Upper lobe of left lung (tissue), 6 donors: ENCODE measurements at regions not wholly inside any gene's neighbourhood (a gene's known extent, or its start where the extent isn't known, plus 50 kb on each side); places are given as distances from the start of the nearest gene placed in this dataset.

ENCODE experiments used
- ATAC-seq, 2 donors: fragments of 200-7000 bp; cut with Tn5 transposase; one replicate each; pipeline ENCODE4 v1.9.1; 2022; ENCODE audit warnings: mild to moderate bottlenecking in 2 of 2, moderate library complexity in 2 of 2; ENCODE audit not compliant: low FRiP score in 2 of 2
- DNase-seq, 2 donors: peaks; one replicate each; pipeline ENCODE4 v3.0.0-alpha.2; 2019 to 2020
- H3K27ac ChIP-seq, 4 donors: fragments of 200-600 bp; sonication (generic); one replicate each; pipeline ENCODE4 v1.5.1; 2016 to 2019
- H3K27me3 ChIP-seq, 4 donors: fragments of 200-600 bp; sonication (generic); one replicate each; pipeline ENCODE4 v1.5.1; 2017 to 2019
- H3K36me3 ChIP-seq, 4 donors: fragments of 200-600 bp; sonication (generic); one replicate each; pipeline ENCODE4 v1.5.1; 2016 to 2019
- H3K4me1 ChIP-seq, 4 donors: fragments of 200-600 bp; sonication (generic); one replicate each; pipeline ENCODE4 v1.5.1; 2018 to 2019
- H3K4me3 ChIP-seq, 4 donors: fragments of 200-600 bp; sonication (generic); one replicate each; pipeline ENCODE4 v1.5.1; 2017 to 2019; ENCODE audit warnings: mild to moderate bottlenecking in 2 of 4, moderate library complexity in 1 of 4
- H3K9me3 ChIP-seq, 4 donors: fragments of 200-600 bp; sonication (generic); one replicate each; pipeline ENCODE4 v1.5.1; 2018 to 2019
- CTCF ChIP-seq, 6 experiments: fragments of 450-650 bp in 4 of 6; fragments of 200-600 bp in 2 of 6; sonication (generic) in 2 of 6; IDR thresholded peaks; one replicate each; pipeline ENCODE4 v1.5.1; 2016 to 2019; ENCODE audit warnings: antibody characterized with exemption in 6 of 6
- EP300 ChIP-seq, 4 donors: sonication (generic); formaldehyde crosslinking; IDR thresholded peaks; one replicate each; pipeline ENCODE4 v1.5.1; 2017; ENCODE audit warnings: antibody characterized with exemption in 4 of 4, control low read depth in 2 of 4
- POLR2A ChIP-seq, 4 donors: fragments of 450-650 bp; IDR thresholded peaks; one replicate each; pipeline ENCODE4 v1.5.1; 2016 to 2017; ENCODE audit warnings: antibody characterized with exemption in 4 of 4, mild to moderate bottlenecking in 2 of 4
- POLR2AphosphoS5 ChIP-seq, 2 donors: sonication (generic); formaldehyde crosslinking; IDR thresholded peaks; one replicate each; pipeline ENCODE4 v1.5.1; 2017; ENCODE audit warnings: antibody characterized with exemption in 2 of 2
- WGBS, 2 donors: methylation state at CpG; one replicate each; pipeline ENCODE4 v1.1.5; 2017 to 2018; 5-methylcytosine and 5-hydroxymethylcytosine counted together
- donor health status: DM: no; HTN: no; CAD: no; lungs with moderate emphysema.
- donor health status: DM: no; HTN: yes; CAD: no; lungs with severe emphysema.

- Histone ChIP-seq H3K9me3 (no peaks in the 10 kb centered on the region), H3K4me1 (no peaks in the 10 kb centered on the region), H3K4me3 (no peak overlapping the region), H3K36me3 (no peaks in the 10 kb centered on the region), H3K27me3 (no peaks in the 10 kb centered on the region), H3K27ac (no peak overlapping the region)
- no peak for TF ChIP-seq POLR2A (IDR thresholded peaks at IDR 0.05)
- no peak for TF ChIP-seq EP300 (IDR thresholded peaks at IDR 0.05)
- TF ChIP-seq CTCF (IDR thresholded peaks at IDR 0.05) = no peak
- no peak for TF ChIP-seq POLR2AphosphoS5 (IDR thresholded peaks at IDR 0.05)
- WGBS, 2 donors = 88 to 96% methylated on average over 3 to 4 of the region's 4 CpGs
- DNase-seq (no peak), ATAC-seq (no peak)
Measured at GRCh38 chr11:120024046-120024445, 113.9 kb downstream of the TRIM29 start.

GRCh38 chr11:120023551-120023950 lies 114.4 kb downstream of the TRIM29 start:
- Histone ChIP-seq H3K27me3 (no peaks in the 10 kb centered on the region), H3K4me1 (no peaks in the 10 kb centered on the region), H3K36me3 (no peaks in the 10 kb centered on the region), H3K9me3 (no peaks in the 10 kb centered on the region), H3K27ac (no peak overlapping the region), H3K4me3 (no peak overlapping the region)
- no peak for ATAC-seq
- DNase-seq = no peak
- WGBS, 2 donors = 78 to 88% methylated on average over 5 of the region's 5 CpGs
- TF ChIP-seq EP300 (IDR thresholded peaks at IDR 0.05) (no peak), POLR2AphosphoS5 (IDR thresholded peaks at IDR 0.05) (no peak), CTCF (IDR thresholded peaks at IDR 0.05) (no peak), POLR2A (IDR thresholded peaks at IDR 0.05) (no peak)

DNA sequence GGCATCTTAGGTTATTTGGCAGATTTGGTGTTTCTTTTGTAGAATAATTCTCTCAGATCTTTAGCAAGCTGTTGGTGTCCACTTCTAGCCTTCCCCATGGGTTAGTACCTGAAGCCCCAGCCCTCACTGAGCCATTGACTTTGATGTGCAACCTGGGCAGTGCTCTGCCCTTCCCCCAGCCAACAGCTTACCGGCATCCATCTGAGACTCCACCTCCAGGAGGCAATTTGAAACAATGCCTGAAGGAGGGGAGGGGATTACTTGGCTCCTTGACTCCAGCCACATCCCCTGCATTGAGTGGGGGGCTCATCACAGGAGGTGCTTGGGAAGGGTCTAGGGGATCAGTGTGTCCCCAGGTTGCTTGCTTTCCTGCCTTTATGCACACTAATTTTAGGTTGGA lies 114.8 kb downstream of the TRIM29 start:
- Histone ChIP-seq H3K9me3 (no peaks in the 10 kb centered on the region), H3K27me3 (no peaks in the 10 kb centered on the region), H3K4me3 (no peak overlapping the region), H3K36me3 (no peaks in the 10 kb centered on the region), H3K27ac (no peak overlapping the region), H3K4me1 (no peaks in the 10 kb centered on the region)
- 17 to 30% methylated on average over 1 of the region's 1 CpG for WGBS, 2 donors
- no peak for TF ChIP-seq EP300 (IDR thresholded peaks at IDR 0.05)
- TF ChIP-seq POLR2A (IDR thresholded peaks at IDR 0.05) = no peak
- ATAC-seq = no peak
- DNase-seq = no peak

DNA sequence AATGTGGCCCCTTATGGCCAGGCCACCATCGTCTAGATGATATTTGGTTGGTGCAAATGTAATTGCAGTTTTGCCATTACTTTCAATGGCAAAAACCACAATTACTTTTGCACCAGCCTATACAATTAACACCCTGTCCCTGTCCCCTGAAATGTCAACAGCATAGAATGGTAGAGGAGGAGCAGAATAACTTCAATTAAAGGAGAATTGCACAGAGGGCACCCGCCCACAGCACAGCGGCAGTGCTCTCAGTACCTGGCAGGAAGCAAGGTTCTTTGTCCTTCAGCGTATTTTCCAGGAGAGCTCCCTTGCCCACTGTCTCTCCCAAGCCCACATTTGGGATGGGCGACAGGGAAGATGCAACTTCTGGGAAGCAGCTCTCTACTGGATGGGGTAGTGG lies 115.3 kb downstream of the TRIM29 start:
- Histone ChIP-seq H3K27ac (no peak overlapping the region), H3K4me3 (no peak overlapping the region), H3K27me3 (no peaks in the 10 kb centered on the region), H3K36me3 (no peaks in the 10 kb centered on the region), H3K9me3 (no peaks in the 10 kb centered on the region), H3K4me1 (no peaks in the 10 kb centered on the region)
- TF ChIP-seq POLR2AphosphoS5 (IDR thresholded peaks at IDR 0.05) (no peak), CTCF (IDR thresholded peaks at IDR 0.05) (no peak), EP300 (IDR thresholded peaks at IDR 0.05) (no peak), POLR2A (IDR thresholded peaks at IDR 0.05) (no peak)
- DNase-seq (no peak), ATAC-seq (no peak)
- WGBS, 2 donors = 82 to 88% methylated on average over 5 of the region's 5 CpGs

DNA sequence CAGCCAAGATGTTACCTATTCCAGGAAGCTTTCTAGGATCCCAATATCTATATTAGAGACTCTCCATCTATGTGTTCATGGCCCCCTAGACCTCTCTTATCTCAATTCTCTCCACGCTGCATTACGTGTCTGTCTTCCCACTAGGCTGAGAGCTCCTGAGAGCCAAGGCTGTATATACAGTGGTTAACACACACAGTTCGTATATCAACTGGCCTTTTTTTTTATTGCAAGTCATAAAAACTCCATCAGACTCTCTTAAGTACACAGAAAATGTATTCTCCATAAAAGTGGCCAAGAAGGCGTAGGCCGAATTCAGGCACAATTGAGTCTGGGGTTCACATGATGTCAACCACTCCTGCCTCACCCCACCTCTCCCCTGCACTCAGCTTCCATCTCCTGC lies 115.9 kb downstream of the TRIM29 start:
- H3K4me1 ChIP-seq = no peaks in the 10 kb centered on the region
- DNase-seq (no peak), ATAC-seq (no peak)
- no peaks in the 10 kb centered on the region for H3K36me3 ChIP-seq
- H3K27ac ChIP-seq = no peak overlapping the region
- 85 to 86% methylated on average over 5 of the region's 5 CpGs for WGBS, 2 donors
- H3K27me3 ChIP-seq = no peaks in the 10 kb centered on the region
- no peak overlapping the region for H3K4me3 ChIP-seq
- no peaks in the 10 kb centered on the region for H3K9me3 ChIP-seq
- no peak for TF ChIP-seq POLR2AphosphoS5 (IDR thresholded peaks at IDR 0.05)
- no peak for TF ChIP-seq POLR2A (IDR thresholded peaks at IDR 0.05)
- no peak for TF ChIP-seq CTCF (IDR thresholded peaks at IDR 0.05)
